Astrocyte (in vitro differentiated cells and primary cell): ENCODE measurements at regions not wholly inside any gene's neighbourhood (a gene's known extent, or its start where the extent isn't known, plus 50 kb on each side); places are given as distances from the start of the nearest gene placed in this dataset.

Source experiments
- DNase-seq: peaks from one replicate; pipeline ENCODE4 v3.0.0-alpha.2; 2010; ENCODE audit warnings: low read depth
- FAIRE-seq: peaks from 2 replicates; lab custom pipeline; 2011; peaks lifted over from hg19 to GRCh38; lab: Jason Lieb, UNC
- H2AFZ ChIP-seq: 2 replicates; pipeline ENCODE4 v1.6.0; 2012; ENCODE audit warnings: low read depth, low read length, inconsistent platforms
- H3K27ac ChIP-seq: 2 replicates; pipeline ENCODE4 v1.5.1; 2011; ENCODE audit warnings: low read depth, low read length, inconsistent platforms
- H3K27me3 ChIP-seq: 2 replicates; pipeline ENCODE4 v1.6.0; 2011; ENCODE audit warnings: low read length, inconsistent platforms; ENCODE audit not compliant: insufficient read depth
- H3K36me3 ChIP-seq: 2 replicates; pipeline ENCODE4 v1.5.1; 2011; ENCODE audit warnings: low read length, inconsistent platforms; ENCODE audit not compliant: insufficient read depth
- H3K4me1 ChIP-seq: 2 replicates; pipeline ENCODE4 v1.5.1; 2011; ENCODE audit warnings: low read length, inconsistent platforms; ENCODE audit not compliant: insufficient read depth
- H3K4me2 ChIP-seq: 2 replicates; pipeline ENCODE4 v1.6.0; 2012; ENCODE audit warnings: low read length, inconsistent platforms
- H3K4me3 ChIP-seq: 2 replicates; pipeline ENCODE4 v1.5.1; 2011; ENCODE audit warnings: low read depth, mild to moderate bottlenecking, low read length, inconsistent platforms; ENCODE audit not compliant: insufficient read depth
- H3K79me2 ChIP-seq: 2 replicates; pipeline ENCODE4 v1.6.0; 2012; ENCODE audit warnings: mild to moderate bottlenecking, low read length, inconsistent platforms; ENCODE audit not compliant: insufficient read depth
- H3K9ac ChIP-seq: 2 replicates; pipeline ENCODE4 v1.6.0; 2012; ENCODE audit warnings: mild to moderate bottlenecking, low read length, inconsistent platforms
- H3K9me3 ChIP-seq: 2 replicates; pipeline ENCODE4 v1.5.1; 2012; ENCODE audit warnings: low read depth, mild to moderate bottlenecking, low read length, inconsistent platforms; ENCODE audit not compliant: insufficient read depth
- H4K20me1 ChIP-seq: 2 replicates; pipeline ENCODE4 v1.6.0; 2012; ENCODE audit warnings: low read length, inconsistent platforms; ENCODE audit not compliant: insufficient read depth
- H3K27ac Mint-ChIP-seq: one replicate; pipeline ENCODE4 v1.8.0; 2021; ENCODE audit warnings: mild to moderate bottlenecking, mixed read lengths; ENCODE audit not compliant: unreplicated experiment
- H3K27me3 Mint-ChIP-seq: one replicate; pipeline ENCODE4 v1.8.0; 2021; ENCODE audit warnings: low read depth, mixed read lengths; ENCODE audit not compliant: unreplicated experiment
- H3K36me3 Mint-ChIP-seq: one replicate; pipeline ENCODE4 v1.8.0; 2021; ENCODE audit warnings: low read depth, mixed read lengths; ENCODE audit not compliant: unreplicated experiment
- H3K4me1 Mint-ChIP-seq: one replicate; pipeline ENCODE4 v1.8.0; 2021; ENCODE audit warnings: low read depth, mixed read lengths; ENCODE audit not compliant: unreplicated experiment
- H3K4me3 Mint-ChIP-seq: one replicate; pipeline ENCODE4 v1.8.0; 2021; ENCODE audit warnings: mild to moderate bottlenecking, moderate library complexity, mixed read lengths; ENCODE audit not compliant: unreplicated experiment
- H3K9me3 Mint-ChIP-seq: one replicate; pipeline ENCODE4 v1.8.0; 2021; ENCODE audit warnings: mild to moderate bottlenecking, mixed read lengths; ENCODE audit not compliant: unreplicated experiment
- EZH2 ChIP-seq: IDR thresholded peaks from 2 replicates; pipeline ENCODE4 v1.6.1; 2012; ENCODE audit warnings: mild to moderate bottlenecking, low read length, inconsistent platforms; ENCODE audit not compliant: insufficient read depth
- TF ChIP-seq, protein P1 (sequence below): IDR thresholded peaks from 2 replicates; pipeline ENCODE4 v1.5.1; 2011; ENCODE audit warnings: low read depth, mild to moderate bottlenecking, inconsistent platforms, low read length, moderate library complexity; ENCODE audit not compliant: insufficient read depth

DNA sequence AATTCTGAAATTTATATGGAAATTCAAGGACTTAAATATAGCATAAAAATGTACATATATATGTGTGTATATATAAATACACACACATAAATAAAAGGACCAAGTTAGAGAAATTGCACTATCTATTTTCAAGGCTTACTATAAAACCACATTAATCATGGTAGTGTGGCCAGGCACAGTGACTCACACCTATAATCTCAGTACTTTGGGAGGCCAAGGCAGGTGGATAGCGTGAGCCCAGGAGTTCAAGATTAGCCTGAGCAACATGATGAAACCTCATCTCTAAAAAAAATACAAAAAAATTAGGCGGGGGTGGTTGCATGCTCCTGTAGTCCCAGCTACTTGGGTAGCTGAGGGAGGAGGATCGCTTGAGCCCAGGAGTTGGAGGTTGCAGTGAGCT is 171.4 kb upstream of the GORAB start:
- H3K9me3 ChIP-seq, result no peaks in the 10 kb centered on the region
- Mint-ChIP-seq H3K27me3 (no peaks in the 10 kb centered on the region), H3K4me3 (no peak overlapping the region), H3K4me1 (no peaks in the 10 kb centered on the region), H3K36me3 (no peaks in the 10 kb centered on the region), H3K27ac (no peak overlapping the region), H3K9me3 (peaks cover 12% of the 10 kb centered on the region)
- DNase-seq, result no peak
- no peaks in the 10 kb centered on the region for H3K27me3 ChIP-seq
- H3K4me1 ChIP-seq, result no peaks in the 10 kb centered on the region
- H3K4me2 ChIP-seq, result no peak overlapping the region
- H3K9ac ChIP-seq, result no peak overlapping the region
- no peaks in the 10 kb centered on the region for H4K20me1 ChIP-seq
- no peak overlapping the region for H2AFZ ChIP-seq
- no peak overlapping the region for H3K27ac ChIP-seq
- FAIRE-seq, result no peak
- H3K4me3 ChIP-seq, result no peak overlapping the region
- no peak for TF ChIP-seq EZH2
- TF ChIP-seq, protein P1, sequence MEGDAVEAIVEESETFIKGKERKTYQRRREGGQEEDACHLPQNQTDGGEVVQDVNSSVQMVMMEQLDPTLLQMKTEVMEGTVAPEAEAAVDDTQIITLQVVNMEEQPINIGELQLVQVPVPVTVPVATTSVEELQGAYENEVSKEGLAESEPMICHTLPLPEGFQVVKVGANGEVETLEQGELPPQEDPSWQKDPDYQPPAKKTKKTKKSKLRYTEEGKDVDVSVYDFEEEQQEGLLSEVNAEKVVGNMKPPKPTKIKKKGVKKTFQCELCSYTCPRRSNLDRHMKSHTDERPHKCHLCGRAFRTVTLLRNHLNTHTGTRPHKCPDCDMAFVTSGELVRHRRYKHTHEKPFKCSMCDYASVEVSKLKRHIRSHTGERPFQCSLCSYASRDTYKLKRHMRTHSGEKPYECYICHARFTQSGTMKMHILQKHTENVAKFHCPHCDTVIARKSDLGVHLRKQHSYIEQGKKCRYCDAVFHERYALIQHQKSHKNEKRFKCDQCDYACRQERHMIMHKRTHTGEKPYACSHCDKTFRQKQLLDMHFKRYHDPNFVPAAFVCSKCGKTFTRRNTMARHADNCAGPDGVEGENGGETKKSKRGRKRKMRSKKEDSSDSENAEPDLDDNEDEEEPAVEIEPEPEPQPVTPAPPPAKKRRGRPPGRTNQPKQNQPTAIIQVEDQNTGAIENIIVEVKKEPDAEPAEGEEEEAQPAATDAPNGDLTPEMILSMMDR, result no peak
- no peaks in the 10 kb centered on the region for H3K79me2 ChIP-seq
- H3K36me3 ChIP-seq, result no peaks in the 10 kb centered on the region

DNA sequence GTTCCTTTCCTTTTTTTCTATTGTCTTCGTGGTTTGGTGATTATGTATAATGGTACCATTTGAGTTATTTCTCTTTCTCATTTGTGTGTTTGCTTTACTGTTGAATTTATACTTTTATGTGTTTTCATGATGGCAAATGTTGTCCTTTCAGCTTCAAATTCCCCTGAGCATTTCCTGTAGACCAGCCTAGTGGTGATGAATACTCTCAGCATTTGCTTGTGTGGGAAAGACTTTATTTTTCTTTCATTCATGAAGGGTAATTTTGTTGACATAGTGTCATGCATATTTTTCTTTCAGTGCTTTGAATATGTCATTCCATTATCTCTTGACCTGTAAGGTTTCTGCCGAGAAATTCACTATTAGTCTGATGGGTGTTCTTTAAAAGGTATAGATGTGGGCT is 166.6 kb upstream of the GORAB start:
- Histone ChIP-seq H3K9ac (no peak overlapping the region), H3K79me2 (no peaks in the 10 kb centered on the region), H3K36me3 (no peaks in the 10 kb centered on the region), H3K4me1 (no peaks in the 10 kb centered on the region), H3K9me3 (no peaks in the 10 kb centered on the region), H3K4me2 (no peak overlapping the region), H3K27ac (no peak overlapping the region), H4K20me1 (no peaks in the 10 kb centered on the region), H2AFZ (no peak overlapping the region), H3K27me3 (no peaks in the 10 kb centered on the region), H3K4me3 (no peak overlapping the region)
- Mint-ChIP-seq H3K4me1 (no peaks in the 10 kb centered on the region), H3K36me3 (no peaks in the 10 kb centered on the region), H3K27me3 (no peaks in the 10 kb centered on the region), H3K9me3 (peaks cover 12% of the 10 kb centered on the region), H3K4me3 (no peak overlapping the region), H3K27ac (no peak overlapping the region)
- no peak for DNase-seq
- FAIRE-seq, result peak; percentile 5
- TF ChIP-seq, protein P1, result no peak
- no peak for TF ChIP-seq EZH2

DNA sequence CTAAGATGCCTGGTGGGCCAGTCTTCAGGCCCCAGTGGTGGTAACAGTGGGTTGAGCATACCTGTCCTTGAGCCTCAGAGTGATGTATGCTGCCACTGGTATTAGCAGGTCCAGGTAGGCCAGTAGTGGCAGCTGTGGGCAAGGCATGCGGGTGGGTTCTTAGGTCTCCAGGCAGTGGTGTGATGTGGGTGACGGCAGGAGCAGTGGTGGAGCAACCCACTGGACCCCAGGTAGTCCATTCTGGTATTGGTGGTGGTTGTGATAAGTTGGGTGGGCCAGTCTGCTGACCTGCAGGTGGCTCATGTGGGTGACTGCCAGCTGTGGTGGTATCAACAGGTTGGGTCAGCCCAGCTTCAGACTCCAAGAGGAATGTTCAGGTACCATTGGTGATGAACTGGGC is 165.0 kb upstream of the GORAB start:
- H3K4me3 ChIP-seq, result no peak overlapping the region
- H3K4me1 Mint-ChIP-seq, result no peaks in the 10 kb centered on the region
- H3K36me3 Mint-ChIP-seq, result no peaks in the 10 kb centered on the region
- no peak overlapping the region for H3K9ac ChIP-seq
- no peak overlapping the region for H3K4me2 ChIP-seq
- H3K36me3 ChIP-seq, result no peaks in the 10 kb centered on the region
- H3K9me3 ChIP-seq, result no peaks in the 10 kb centered on the region
- no peak overlapping the region for H3K4me3 Mint-ChIP-seq
- TF ChIP-seq, protein P1, result no peak
- no peak for TF ChIP-seq EZH2
- H3K27me3 Mint-ChIP-seq, result no peaks in the 10 kb centered on the region
- H2AFZ ChIP-seq, result no peak overlapping the region
- H3K4me1 ChIP-seq, result no peaks in the 10 kb centered on the region
- peaks cover 8% of the 10 kb centered on the region for H3K9me3 Mint-ChIP-seq
- H3K27ac ChIP-seq, result no peak overlapping the region
- H3K27ac Mint-ChIP-seq, result no peak overlapping the region
- no peaks in the 10 kb centered on the region for H3K79me2 ChIP-seq
- no peak for DNase-seq
- no peaks in the 10 kb centered on the region for H3K27me3 ChIP-seq
- FAIRE-seq, result no peak
- H4K20me1 ChIP-seq, result no peaks in the 10 kb centered on the region
